A673 (cell line): ENCODE measurements at regions not wholly inside any gene's neighbourhood (a gene's known extent, or its start where the extent isn't known, plus 50 kb on each side); places are given as distances from the start of the nearest gene placed in this dataset.

Experiments
- EZH2 ChIP-seq: fragments of 200-600 bp; sonication (generic); IDR thresholded peaks from 2 replicates; pipeline ENCODE4 v1.6.1; 2017; ENCODE audit warnings: borderline replicate concordance, low read depth, mild to moderate bottlenecking, mixed read lengths, antibody characterized with exemption, low read length; ENCODE audit not compliant: poor library complexity, severe bottlenecking
- TF ChIP-seq, protein P1 (sequence below): fragments of 300-800, 200-600 bp; sonication (generic); conservative IDR thresholded peaks from 2 replicates; pipeline ENCODE4 v1.5.1; 2017; ENCODE audit warnings: low read depth, mild to moderate bottlenecking, antibody characterized with exemption, low read length, moderate library complexity, mixed read lengths

GRCh38 chr18:11383381-11383780, 226.0 kb upstream of the SLC35G4 start:
- TF ChIP-seq EZH2, result no peak
- TF ChIP-seq, protein P1, sequence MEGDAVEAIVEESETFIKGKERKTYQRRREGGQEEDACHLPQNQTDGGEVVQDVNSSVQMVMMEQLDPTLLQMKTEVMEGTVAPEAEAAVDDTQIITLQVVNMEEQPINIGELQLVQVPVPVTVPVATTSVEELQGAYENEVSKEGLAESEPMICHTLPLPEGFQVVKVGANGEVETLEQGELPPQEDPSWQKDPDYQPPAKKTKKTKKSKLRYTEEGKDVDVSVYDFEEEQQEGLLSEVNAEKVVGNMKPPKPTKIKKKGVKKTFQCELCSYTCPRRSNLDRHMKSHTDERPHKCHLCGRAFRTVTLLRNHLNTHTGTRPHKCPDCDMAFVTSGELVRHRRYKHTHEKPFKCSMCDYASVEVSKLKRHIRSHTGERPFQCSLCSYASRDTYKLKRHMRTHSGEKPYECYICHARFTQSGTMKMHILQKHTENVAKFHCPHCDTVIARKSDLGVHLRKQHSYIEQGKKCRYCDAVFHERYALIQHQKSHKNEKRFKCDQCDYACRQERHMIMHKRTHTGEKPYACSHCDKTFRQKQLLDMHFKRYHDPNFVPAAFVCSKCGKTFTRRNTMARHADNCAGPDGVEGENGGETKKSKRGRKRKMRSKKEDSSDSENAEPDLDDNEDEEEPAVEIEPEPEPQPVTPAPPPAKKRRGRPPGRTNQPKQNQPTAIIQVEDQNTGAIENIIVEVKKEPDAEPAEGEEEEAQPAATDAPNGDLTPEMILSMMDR, result no peak
